Retina (tissue), 1 donor: ENCODE measurements at regions not wholly inside any gene's neighbourhood (a gene's known extent, or its start where the extent isn't known, plus 50 kb on each side); places are given as distances from the start of the nearest gene placed in this dataset.
"Not testable (repeated sequence)": the region's sequence is repeated elsewhere in the genome, so short reads cannot be mapped to it uniquely, and the experiment has no call there.

Experiments used
- DNase-seq: peaks from one replicate; pipeline ENCODE4 v3.0.0-alpha.2; 2016

- DNase-seq: no peak
These were observed 389.4 kb upstream of the TPM1 start for GRCh38 chr15:62653122-62653521.

GRCh38 chr15:62656071-62656470, 386.5 kb upstream of the TPM1 start:
- DNase-seq: no peak

- DNase-seq: not testable (repeated sequence)
These were observed 385.0 kb upstream of the TPM1 start for GRCh38 chr15:62657501-62657900.

GRCh38 chr15:62658498-62658897, 384.0 kb upstream of the TPM1 start:
- DNase-seq: no peak

- no peak for DNase-seq
These were observed 379.0 kb upstream of the TPM1 start for GRCh38 chr15:62663547-62663946.

GRCh38 chr15:62665449-62665848, 377.1 kb upstream of the TPM1 start:
- DNase-seq: no peak

- no peak for DNase-seq
These were observed 376.5 kb upstream of the TPM1 start for GRCh38 chr15:62666046-62666445.

- no peak for DNase-seq
These were observed 370.3 kb upstream of the TPM1 start for GRCh38 chr15:62672268-62672667.

- no peak for DNase-seq
These were observed 365.7 kb upstream of the TPM1 start for GRCh38 chr15:62676891-62677290.

- DNase-seq: no peak
These were observed 360.3 kb upstream of the TPM1 start for GRCh38 chr15:62681939-62682896.

- not testable (repeated sequence) for DNase-seq
These were observed 359.4 kb upstream of the TPM1 start for GRCh38 chr15:62683192-62683591.

- no peak for DNase-seq
These were observed 358.3 kb upstream of the TPM1 start for GRCh38 chr15:62684123-62684808.

GRCh38 chr15:62691008-62691407, 351.5 kb upstream of the TPM1 start:
- DNase-seq: no peak

- DNase-seq: no peak
These were observed 344.9 kb upstream of the TPM1 start for GRCh38 chr15:62697636-62698035.

- DNase-seq: no peak
These were observed 343.9 kb upstream of the TPM1 start for GRCh38 chr15:62698646-62699045.

GRCh38 chr15:62706317-62706716, 336.2 kb upstream of the TPM1 start:
- DNase-seq: no peak

GRCh38 chr15:62708470-62708869, 334.1 kb upstream of the TPM1 start:
- no peak for DNase-seq

GRCh38 chr15:62709261-62709660, 333.3 kb upstream of the TPM1 start:
- DNase-seq: no peak

- no peak for DNase-seq
These were observed 330.7 kb upstream of the TPM1 start for GRCh38 chr15:62711691-62712454.

- DNase-seq: no peak
These were observed 330.1 kb upstream of the TPM1 start for GRCh38 chr15:62712455-62712839.

GRCh38 chr15:62715946-62716345, 326.6 kb upstream of the TPM1 start:
- DNase-seq: no peak

- DNase-seq: no peak
These were observed 325.1 kb upstream of the TPM1 start for GRCh38 chr15:62717496-62717895.

- no peak for DNase-seq
These were observed 323.2 kb upstream of the TPM1 start for GRCh38 chr15:62719316-62719715.
